GM12864 (cell line): ENCODE measurements at regions not wholly inside any gene's neighbourhood (a gene's known extent, or its start where the extent isn't known, plus 50 kb on each side); places are given as distances from the start of the nearest gene placed in this dataset.

Source experiments
- DNase-seq: peaks from one replicate; pipeline ENCODE4 v3.0.0-alpha.2; 2011; ENCODE audit warnings: low read depth
- H3K4me3 ChIP-seq: 2 replicates; pipeline ENCODE4 v1.5.1; 2011; ENCODE audit warnings: mild to moderate bottlenecking, low read depth, low read length, control low read depth
- TF ChIP-seq, protein P1 (sequence below): IDR thresholded peaks from 2 replicates; pipeline ENCODE4 v1.5.1; 2011; ENCODE audit warnings: low read depth, mild to moderate bottlenecking, moderate library complexity, low read length, control low read depth, inconsistent platforms; ENCODE audit errors: missing control alignments

DNA sequence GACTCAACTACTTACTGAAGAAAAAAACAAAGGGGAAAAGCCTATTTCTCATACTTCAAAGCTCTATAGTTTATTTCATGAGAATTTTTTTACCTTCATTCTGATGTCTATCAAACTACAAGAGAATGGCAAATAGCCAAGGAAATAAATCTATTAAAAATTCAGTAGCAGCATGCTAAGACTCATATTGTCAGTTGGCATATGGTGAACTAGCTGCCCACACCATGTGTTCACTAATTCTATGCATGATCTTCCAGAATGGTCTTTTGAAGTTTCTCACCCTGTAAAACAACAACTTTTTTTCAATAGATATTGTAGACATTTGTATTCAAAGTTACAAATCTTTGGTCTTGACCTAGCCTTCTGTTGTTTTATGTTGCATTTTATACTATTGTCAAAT, 386.2 kb downstream of the RSL24D1 start:
- no peak for DNase-seq
- H3K4me3 ChIP-seq: no peak overlapping the region
- TF ChIP-seq, protein P1, sequence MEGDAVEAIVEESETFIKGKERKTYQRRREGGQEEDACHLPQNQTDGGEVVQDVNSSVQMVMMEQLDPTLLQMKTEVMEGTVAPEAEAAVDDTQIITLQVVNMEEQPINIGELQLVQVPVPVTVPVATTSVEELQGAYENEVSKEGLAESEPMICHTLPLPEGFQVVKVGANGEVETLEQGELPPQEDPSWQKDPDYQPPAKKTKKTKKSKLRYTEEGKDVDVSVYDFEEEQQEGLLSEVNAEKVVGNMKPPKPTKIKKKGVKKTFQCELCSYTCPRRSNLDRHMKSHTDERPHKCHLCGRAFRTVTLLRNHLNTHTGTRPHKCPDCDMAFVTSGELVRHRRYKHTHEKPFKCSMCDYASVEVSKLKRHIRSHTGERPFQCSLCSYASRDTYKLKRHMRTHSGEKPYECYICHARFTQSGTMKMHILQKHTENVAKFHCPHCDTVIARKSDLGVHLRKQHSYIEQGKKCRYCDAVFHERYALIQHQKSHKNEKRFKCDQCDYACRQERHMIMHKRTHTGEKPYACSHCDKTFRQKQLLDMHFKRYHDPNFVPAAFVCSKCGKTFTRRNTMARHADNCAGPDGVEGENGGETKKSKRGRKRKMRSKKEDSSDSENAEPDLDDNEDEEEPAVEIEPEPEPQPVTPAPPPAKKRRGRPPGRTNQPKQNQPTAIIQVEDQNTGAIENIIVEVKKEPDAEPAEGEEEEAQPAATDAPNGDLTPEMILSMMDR: no peak

DNA sequence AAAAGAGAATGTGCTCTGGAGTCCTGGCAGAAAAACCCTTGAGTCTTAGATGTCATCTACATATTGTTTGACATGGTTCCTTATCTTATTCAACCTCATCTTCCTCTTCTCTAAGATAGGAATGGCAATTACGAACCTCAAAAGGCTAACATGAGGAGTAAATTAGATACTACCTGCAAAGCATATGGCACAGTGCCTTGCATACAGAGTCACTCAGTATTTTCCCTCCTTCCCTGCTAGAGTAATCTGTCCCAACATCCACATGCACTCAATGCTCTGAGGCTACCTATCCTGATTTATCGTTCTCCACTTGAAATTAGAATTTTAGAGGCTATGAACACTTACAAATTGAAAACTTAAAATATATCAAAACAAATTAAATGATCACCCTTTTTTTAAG, 386.7 kb downstream of the RSL24D1 start:
- no peak overlapping the region for H3K4me3 ChIP-seq
- no peak for DNase-seq
- TF ChIP-seq, protein P1: no peak

DNA sequence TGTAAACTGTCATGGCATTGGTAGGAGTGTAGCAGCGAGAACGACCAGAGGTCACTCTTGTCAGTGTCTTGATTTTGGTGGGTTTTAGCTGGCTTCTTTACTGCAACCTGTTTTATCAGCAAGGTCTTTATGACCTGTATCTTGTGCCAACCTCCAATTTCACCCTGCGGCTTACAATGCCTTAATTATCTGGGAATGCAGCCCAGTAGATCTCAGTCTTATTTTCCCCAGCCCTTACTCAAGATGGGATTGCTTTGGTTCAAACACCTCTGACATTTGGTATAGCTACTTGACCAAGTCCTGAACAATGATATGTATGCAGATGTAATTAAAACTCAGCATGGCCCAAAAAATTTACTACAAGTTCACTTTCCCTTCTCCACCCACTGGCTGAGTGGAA, 388.4 kb downstream of the RSL24D1 start:
- DNase-seq: no peak
- H3K4me3 ChIP-seq: no peak overlapping the region
- TF ChIP-seq, protein P1: no peak

DNA sequence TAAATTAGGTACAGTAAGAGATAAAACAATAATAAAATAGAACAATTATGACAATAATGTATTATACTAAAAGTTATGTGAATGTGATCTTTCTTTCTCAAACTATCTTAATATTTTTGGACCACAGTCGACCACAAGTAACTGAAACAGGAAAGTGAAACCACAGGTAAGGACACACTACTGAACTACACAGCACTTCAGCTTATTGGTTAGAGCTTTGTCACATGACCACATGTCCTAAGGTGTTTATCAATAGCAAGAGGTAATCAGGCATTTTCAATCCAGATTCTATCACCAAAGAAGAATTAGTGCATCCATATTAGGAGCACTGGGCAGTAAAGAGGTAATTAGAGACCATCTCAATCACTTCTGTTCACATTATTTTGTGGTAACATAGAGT, 392.8 kb downstream of the RSL24D1 start:
- TF ChIP-seq, protein P1: no peak
- DNase-seq: no peak
- no peak overlapping the region for H3K4me3 ChIP-seq

DNA sequence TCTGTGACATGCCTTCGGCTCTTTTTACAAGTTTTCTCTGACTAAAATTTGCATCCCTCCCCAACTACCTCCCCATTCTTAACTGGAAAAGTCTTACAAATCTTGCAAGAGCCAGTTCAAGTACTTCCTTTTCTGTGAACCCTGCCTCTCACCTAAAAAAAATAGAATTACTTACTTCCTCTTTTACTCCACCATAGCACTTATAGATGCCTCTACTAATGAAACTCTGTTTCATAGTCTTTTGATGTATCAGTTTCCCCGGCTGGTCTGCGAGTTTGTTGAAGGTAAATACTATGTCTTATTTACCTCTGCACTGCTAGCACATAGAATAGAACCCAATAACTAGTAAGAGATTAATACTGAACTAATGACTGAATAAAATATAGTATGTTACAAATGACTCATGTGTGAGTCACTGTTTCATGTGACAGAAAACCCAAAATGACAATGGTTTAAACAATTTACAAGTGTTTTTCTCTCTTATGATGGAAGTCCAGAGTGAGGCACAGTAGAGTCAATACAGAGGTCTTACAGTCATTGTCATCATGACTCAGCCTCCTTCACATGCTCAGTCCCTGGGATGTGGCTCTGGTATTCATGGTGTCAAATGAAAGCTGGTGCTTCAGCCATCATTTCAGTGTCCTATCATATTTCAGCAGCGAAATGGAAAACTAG, 393.5 kb downstream of the RSL24D1 start:
- no peak overlapping the region for H3K4me3 ChIP-seq
- TF ChIP-seq, protein P1: no peak
- peak; percentile 21 for DNase-seq

DNA sequence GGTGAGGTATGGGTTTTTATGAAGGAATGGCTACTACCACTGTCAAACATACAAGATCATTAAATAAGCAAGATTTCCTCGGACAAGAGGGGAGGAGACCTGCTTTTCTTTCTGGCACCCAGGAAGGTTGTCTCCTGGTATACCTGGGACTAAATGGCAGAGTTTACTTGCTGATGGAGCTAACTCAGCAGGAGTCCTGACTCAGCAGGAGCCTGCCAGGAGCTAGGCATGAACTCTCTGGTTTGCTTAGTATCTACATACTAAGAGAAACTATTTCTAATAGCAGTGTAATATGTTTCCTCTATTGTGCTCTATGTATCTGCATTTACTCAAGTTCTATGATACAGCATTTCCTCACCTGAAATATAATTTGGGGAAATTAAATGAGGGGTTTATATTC, 404.2 kb downstream of the RSL24D1 start:
- TF ChIP-seq, protein P1: no peak
- DNase-seq: no peak

DNA sequence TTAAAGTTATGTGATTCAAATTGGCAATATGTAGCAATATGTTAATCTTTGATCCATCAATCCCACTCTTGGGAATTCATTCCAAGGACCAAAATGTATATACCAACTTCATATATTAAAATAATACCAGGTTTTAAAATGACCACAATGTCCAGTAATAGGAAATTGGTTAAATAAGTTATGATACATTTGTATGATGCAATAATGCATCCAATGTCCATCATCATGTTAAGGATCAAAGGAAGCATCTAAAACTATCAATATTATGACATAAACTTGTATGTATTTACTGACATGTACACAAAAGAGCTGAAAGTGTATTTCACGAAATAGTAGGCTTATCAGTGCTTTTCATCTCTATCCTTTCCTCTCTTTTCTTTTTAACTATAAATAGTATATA, 406.0 kb downstream of the RSL24D1 start:
- H3K4me3 ChIP-seq: no peak overlapping the region
- no peak for DNase-seq
- TF ChIP-seq, protein P1: no peak

More for the DNA sequence above, 404.2 kb downstream of the RSL24D1 start:
- H3K4me3 ChIP-seq: no peak overlapping the region
